ENCODE measurements at regions not wholly inside any gene's neighbourhood (a gene's known extent, or its start where the extent isn't known, plus 50 kb on each side); places are given as distances from the start of the nearest gene placed in this dataset.

DNA sequence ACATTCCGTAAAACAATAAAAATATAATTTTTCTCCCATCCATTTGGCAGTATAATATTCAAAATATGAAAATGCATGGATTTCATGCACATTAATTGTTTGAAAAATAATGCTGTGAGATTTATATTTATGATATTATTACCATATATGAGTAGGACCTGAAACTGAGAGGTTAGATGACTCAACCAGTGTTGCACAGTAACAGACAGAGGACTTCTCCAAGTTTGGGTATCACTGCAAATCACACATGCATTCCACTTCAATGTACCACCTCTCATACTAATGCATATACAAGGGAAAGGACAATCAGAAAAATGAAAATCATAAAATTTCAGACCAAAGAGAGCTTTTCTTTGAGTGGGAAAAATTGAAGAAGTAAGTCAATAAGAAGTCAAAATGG, 269.5 kb downstream of the SOCS6 start:
- no peak for TF ChIP-seq TAF1 (IDR thresholded peaks at IDR 0.05; ENCODE audit: borderline replicate concordance, insufficient read depth, low read length)
- no peak for TF ChIP-seq REST (IDR thresholded peaks at IDR 0.05; ENCODE audit: insufficient read depth in 1 of 2, low read depth in 2 of 2, low read length in 2 of 2)
- TF ChIP-seq POLR2AphosphoS5 (IDR thresholded peaks at IDR 0.05; ENCODE audit: low read depth, low read length), result no peak
- TF ChIP-seq SIN3A (IDR thresholded peaks at IDR 0.05; ENCODE audit: borderline replicate concordance, insufficient read depth, low read length), result no peak
- TF ChIP-seq FOXP2 (optimal IDR thresholded peaks at IDR 0.05; ENCODE audit: borderline replicate concordance, extremely low read depth, extremely low read length, insufficient read depth), result no peak

All from PFSK-1 (cell line).